ENCODE measurements at regions not wholly inside any gene's neighbourhood (a gene's known extent, or its start where the extent isn't known, plus 50 kb on each side); places are given as distances from the start of the nearest gene placed in this dataset.
A peak's percentile ranks its signal among the peaks of the same experiment; 100 is the strongest.

GRCh38 chr5:100706776-100707175, 171.6 kb downstream of the FAM174A start:
- TF ChIP-seq CTCF (IDR thresholded peaks at IDR 0.05; ENCODE audit: low read depth, low read length, missing input control) = peak; percentile 20
- no peak for TF ChIP-seq ATF3 (IDR thresholded peaks at IDR 0.05)
